Breast epithelium (tissue), 4 donors: ENCODE measurements at regions not wholly inside any gene's neighbourhood (a gene's known extent, or its start where the extent isn't known, plus 50 kb on each side); places are given as distances from the start of the nearest gene placed in this dataset.

Experiments used
- DNase-seq, 2 donors: peaks; one replicate each; pipeline ENCODE4 v3.0.0-alpha.2; 2019; ENCODE audit warnings: low spot score in 2 of 2
- H3K27ac ChIP-seq, 2 donors: fragments of 200-600 bp; sonication (generic) in 1 of 2; one replicate each; pipeline ENCODE4 v1.5.1; 2016 to 2019; ENCODE audit warnings: mild to moderate bottlenecking in 1 of 2
- H3K27me3 ChIP-seq, 2 donors: fragments of 200-600 bp; sonication (generic) in 1 of 2; one replicate each; pipeline versions ENCODE4 v1.5.1 to v1.6.0; 2017 to 2019; ENCODE audit warnings: control low read depth in 1 of 2, mild to moderate bottlenecking in 1 of 2
- H3K36me3 ChIP-seq: fragments of 200-600 bp; one replicate; pipeline ENCODE4 v1.5.1; 2019
- H3K4me1 ChIP-seq, 2 donors: fragments of 200-600 bp; sonication (generic); one replicate each; pipeline ENCODE4 v1.5.1; 2016 to 2019; ENCODE audit warnings: control low read depth in 1 of 2
- H3K4me3 ChIP-seq, 3 donors: fragments of 200-600 bp; sonication (generic); 1 replicate in 2 of 3; 2 replicates in 1 of 3; pipeline ENCODE4 v1.5.1; 2016 to 2019; ENCODE audit warnings: mild to moderate bottlenecking in 3 of 3, moderate library complexity in 2 of 3
- H3K9me3 ChIP-seq, 2 donors: fragments of 200-600 bp; sonication (generic) in 1 of 2; one replicate each; pipeline ENCODE4 v1.5.1; 2016 to 2019; ENCODE audit warnings: control low read depth in 1 of 2
- CTCF ChIP-seq, 3 donors: fragments of 450-650 bp; IDR thresholded peaks; one replicate each; pipeline ENCODE4 v1.5.1; 2016 to 2017; ENCODE audit warnings: antibody characterized with exemption in 3 of 3, mild to moderate bottlenecking in 3 of 3, moderate library complexity in 3 of 3
- POLR2A ChIP-seq: fragments of 450-650 bp; IDR thresholded peaks from one replicate; pipeline ENCODE4 v1.6.1; 2016; ENCODE audit warnings: antibody characterized with exemption, mild to moderate bottlenecking, moderate library complexity
- POLR2AphosphoS5 ChIP-seq, 3 donors: sonication (generic); formaldehyde crosslinking; IDR thresholded peaks; one replicate each; pipeline ENCODE4 v1.6.1; 2017; ENCODE audit warnings: antibody characterized with exemption in 3 of 3
- intact Hi-C: fragments of 100-400 bp; cut with DNase I; formaldehyde crosslinking; loops from one replicate; pipeline ENCODE4 v1.15.1; 2023; ENCODE audit warnings: low total_unique reads

DNA sequence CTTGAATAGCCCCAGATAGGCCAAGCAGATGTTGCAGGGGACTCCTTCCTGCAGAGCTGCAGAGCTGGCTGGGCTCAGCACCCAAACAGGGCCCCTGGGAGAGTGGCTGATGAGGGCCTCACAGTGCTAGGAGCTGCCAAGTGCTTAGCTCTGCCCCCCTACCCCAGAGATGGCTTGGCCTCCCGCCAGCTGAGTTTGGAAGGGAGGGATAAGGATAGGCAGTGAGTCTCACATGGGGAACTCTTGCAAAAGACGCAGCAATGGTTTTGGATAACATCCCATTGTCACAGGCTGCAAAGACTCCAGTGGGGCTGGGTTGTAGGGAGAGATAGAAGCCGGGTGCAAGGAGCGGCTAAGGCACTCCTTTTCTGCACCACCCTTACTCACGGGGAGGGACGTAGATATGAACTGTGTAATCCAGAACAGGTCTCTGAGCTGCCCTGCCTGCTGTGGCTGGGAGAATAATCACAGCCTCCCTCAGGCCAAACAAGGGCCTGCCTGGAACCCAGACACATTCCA is 52.9 kb upstream of the MAF start:
- no peaks in the 10 kb centered on the region for H3K9me3 ChIP-seq
- H3K4me3 ChIP-seq, result no peak overlapping the region
- TF ChIP-seq POLR2AphosphoS5 (IDR thresholded peaks at IDR 0.05) (no peak), POLR2A (no peak), CTCF (IDR thresholded peaks at IDR 0.05) (no peak)
- H3K4me1 ChIP-seq, result no peaks in the 10 kb centered on the region
- H3K27me3 ChIP-seq, result no peaks in the 10 kb centered on the region
- no peak for DNase-seq
- H3K36me3 ChIP-seq, result no peaks in the 10 kb centered on the region
- intact Hi-C loops, result no loop called here
- no peak overlapping the region for H3K27ac ChIP-seq

- H3K9me3 ChIP-seq, result no peaks in the 10 kb centered on the region
- TF ChIP-seq POLR2AphosphoS5 (IDR thresholded peaks at IDR 0.05), result no peak
- TF ChIP-seq CTCF (IDR thresholded peaks at IDR 0.05), result peak in 1 of 3 donors; percentile 28
- no peak for TF ChIP-seq POLR2A
- no peaks in the 10 kb centered on the region for H3K36me3 ChIP-seq
- intact Hi-C loops, result no loop called here
- peak overlapping the region in 1 of 2 donors; percentile 48 for H3K27ac ChIP-seq
- peak; percentile 58 to 75 for DNase-seq
- no peak overlapping the region for H3K4me3 ChIP-seq
- H3K4me1 ChIP-seq, result no peaks in the 10 kb centered on the region
- H3K27me3 ChIP-seq, result no peaks in the 10 kb centered on the region
Measured at GRCh38 chr16:79651363-79651762, 50.8 kb upstream of the MAF start.
